HCT116 (cell line): ENCODE measurements at regions not wholly inside any gene's neighbourhood (a gene's known extent, or its start where the extent isn't known, plus 50 kb on each side); places are given as distances from the start of the nearest gene placed in this dataset.

Source experiments
- ATAC-seq: fragments of 200-7000 bp; cut with Tn5 transposase; 2 replicates; pipeline ENCODE4 v1.9.1; 2020; ENCODE audit warnings: mild to moderate bottlenecking, moderate library complexity
- BruUV-seq: library from RNA; stranded (reverse); fragments of 400-500 nt; replicated peaks from 2 replicates; lab custom pipeline; 2021; lab: Mats Ljungman, UMichigan
- CTCF ChIA-PET: fragments of 300-600 bp; sonication (Branson Sonifier 250); formaldehyde crosslinking; loops from one replicate; lab custom pipeline; 2021; ENCODE audit warnings: antibody characterized with exemption; lab: Charles Lee
- POLR2A ChIA-PET: fragments of 300-600, 350-600 bp; sonication (Branson Sonifier 250); formaldehyde crosslinking; loops from one replicate; lab custom pipeline; 2021; ENCODE audit warnings: antibody characterized with exemption; lab: Charles Lee
- RAD21 ChIA-PET, 2 experiments: fragments of 300-600 bp; sonication (Branson Sonifier 250); formaldehyde crosslinking; loops; one replicate each; lab custom pipeline; 2023; ENCODE audit warnings: low total read pairs in 2 of 2; ENCODE audit not compliant: uncharacterized antibody in 2 of 2, unreplicated experiment in 2 of 2, low non-redundant PET in 1 of 2; lab: Charles Lee
- DNase-seq: peaks from one replicate; pipeline ENCODE4 v3.0.0-alpha.2; 2010; ENCODE audit warnings: low read depth, low spot score
- H2AFZ ChIP-seq: fragments of 200-600 bp; shearing (Covaris generic), sonication (generic); 2 replicates; pipeline ENCODE4 v1.6.1; 2017; ENCODE audit warnings: low read depth, mixed run types, mixed read lengths, antibody characterized with exemption, low read length; ENCODE audit not compliant: poor library complexity, severe bottlenecking
- H3K27ac ChIP-seq: 2 replicates; pipeline ENCODE4 v1.5.1; 2012; ENCODE audit warnings: low read depth, low read length
- H3K27me3 ChIP-seq: fragments of 200-600 bp; sonication (generic); 2 replicates; pipeline ENCODE4 v1.6.1; 2016; ENCODE audit warnings: mixed run types, low read length, mixed read lengths; ENCODE audit not compliant: insufficient read depth
- H3K36me3 ChIP-seq, 2 experiments: fragments of 200-500 bp in 1 of 2; fragments of 200-600 bp in 1 of 2; sonication (Bioruptor generic) in 1 of 2; sonication (generic) in 1 of 2; 2 replicates each; pipeline versions ENCODE4 v1.5.1 to v1.6.1; 2014 to 2016; ENCODE audit warnings: low read length in 2 of 2, inconsistent platforms in 1 of 2, mixed read lengths in 1 of 2, mixed run types in 1 of 2; ENCODE audit not compliant: insufficient read depth in 2 of 2, control insufficient read depth in 1 of 2
- H3K4me1 ChIP-seq, 2 experiments: fragments of 200-600 bp in 1 of 2; sonication (generic) in 1 of 2; 2 replicates each; pipeline versions ENCODE4 v1.5.1 to v1.6.1; 2012 to 2017; ENCODE audit warnings: low read length in 2 of 2, inconsistent platforms in 1 of 2, mild to moderate bottlenecking in 1 of 2, mixed read lengths in 1 of 2, mixed run types in 1 of 2, moderate library complexity in 1 of 2; ENCODE audit not compliant: insufficient read depth in 2 of 2, control insufficient read depth in 1 of 2
- H3K4me2 ChIP-seq: fragments of 200-600 bp; sonication (generic); 2 replicates; pipeline ENCODE4 v1.6.1; 2017; ENCODE audit warnings: mixed run types, low read length, mixed read lengths
- H3K4me3 ChIP-seq, 2 experiments: fragments of 200-600 bp in 1 of 2; sonication (generic) in 1 of 2; replicated peaks in 1 of 2; 2 replicates each; pipeline ENCODE4 v1.5.1; 2011 to 2016; ENCODE audit warnings: low read length in 2 of 2, control low read depth in 1 of 2, low read depth in 1 of 2, mild to moderate bottlenecking in 1 of 2, mixed read lengths in 1 of 2, mixed run types in 1 of 2
- H3K79me2 ChIP-seq: fragments of 200-600 bp; sonication (generic); 2 replicates; pipeline ENCODE4 v1.6.1; 2017; ENCODE audit warnings: mild to moderate bottlenecking, mixed run types, low read length, moderate library complexity, mixed read lengths; ENCODE audit not compliant: insufficient read depth
- H3K9ac ChIP-seq: fragments of 200-600 bp; sonication (generic); 2 replicates; pipeline ENCODE4 v1.6.1; 2016; ENCODE audit warnings: low read length, mixed read lengths
- H3K9me2 ChIP-seq: fragments of 200-600 bp; sonication (generic), shearing (Covaris generic); 2 replicates; pipeline ENCODE4 v1.6.1; 2017; ENCODE audit warnings: mixed run types, mild to moderate bottlenecking, moderate library complexity; ENCODE audit not compliant: insufficient read depth
- H3K9me3 ChIP-seq, 2 experiments: fragments of 200-500 bp in 1 of 2; fragments of 200-600 bp in 1 of 2; sonication (Bioruptor generic) in 1 of 2; sonication (generic) in 1 of 2; 2 replicates each; pipeline ENCODE4 v1.6.1; 2014 to 2017; ENCODE audit warnings: low read length in 2 of 2, mixed read lengths in 2 of 2, inconsistent platforms in 1 of 2, low read depth in 1 of 2, mild to moderate bottlenecking in 1 of 2, mixed run types in 1 of 2, moderate library complexity in 1 of 2; ENCODE audit not compliant: control insufficient read depth in 1 of 2, insufficient read depth in 1 of 2
- H4K20me1 ChIP-seq: fragments of 200-600 bp; sonication (generic), shearing (Covaris generic); 2 replicates; pipeline ENCODE4 v1.6.1; 2017; ENCODE audit warnings: mixed run types, mild to moderate bottlenecking, moderate library complexity; ENCODE audit not compliant: insufficient read depth
- ATF3 ChIP-seq: IDR thresholded peaks from 2 replicates; pipeline ENCODE4 v1.6.1; 2012
- CBX3 ChIP-seq: IDR thresholded peaks from 2 replicates; pipeline ENCODE4 v1.6.1; 2012; ENCODE audit warnings: low read depth
- CEBPB ChIP-seq: IDR thresholded peaks from 2 replicates; pipeline ENCODE4 v1.6.1; 2012; ENCODE audit warnings: low read depth
- ELF1 ChIP-seq: IDR thresholded peaks from 2 replicates; pipeline ENCODE4 v1.6.1; 2012; ENCODE audit warnings: low read depth, borderline replicate concordance
- EZH2phosphoT487 ChIP-seq: fragments of 200-600 bp; IDR thresholded peaks from 2 replicates; pipeline ENCODE4 v1.6.1; 2018; ENCODE audit warnings: antibody characterized with exemption, borderline replicate concordance
- FOSL1 ChIP-seq: IDR thresholded peaks from 2 replicates; pipeline ENCODE4 v1.6.1; 2012; ENCODE audit warnings: low read depth
- JUND ChIP-seq: IDR thresholded peaks from 2 replicates; pipeline ENCODE4 v1.6.1; 2012
- MAX ChIP-seq: IDR thresholded peaks from 2 replicates; pipeline ENCODE4 v1.6.1; 2012
- POLR2A ChIP-seq: IDR thresholded peaks from 2 replicates; pipeline ENCODE4 v1.7.0; 2011; ENCODE audit warnings: borderline replicate concordance; ENCODE audit not compliant: insufficient read depth, insufficient read length; ENCODE audit errors: extremely low read depth
- POLR2AphosphoS5 ChIP-seq: IDR thresholded peaks from 2 replicates; pipeline ENCODE4 v1.6.1; 2011; ENCODE audit warnings: mild to moderate bottlenecking, low read depth, low read length, moderate library complexity
- RAD21 ChIP-seq: IDR thresholded peaks from 2 replicates; pipeline ENCODE4 v1.6.1; 2012; ENCODE audit warnings: low read depth, mild to moderate bottlenecking
- REST ChIP-seq: IDR thresholded peaks from 2 replicates; pipeline ENCODE4 v1.6.1; 2012; ENCODE audit warnings: low read depth
- SIN3A ChIP-seq: IDR thresholded peaks from 2 replicates; pipeline ENCODE4 v1.6.1; 2012; ENCODE audit warnings: low read depth
- SP1 ChIP-seq: IDR thresholded peaks from 2 replicates; pipeline ENCODE4 v1.6.1; 2012; ENCODE audit warnings: low read depth
- SRF ChIP-seq: IDR thresholded peaks from 2 replicates; pipeline ENCODE4 v1.6.1; 2012; ENCODE audit warnings: low read depth
- TCF7L2 ChIP-seq: IDR thresholded peaks from 2 replicates; pipeline ENCODE4 v1.7.0; 2011; ENCODE audit warnings: borderline replicate concordance, inconsistent platforms; ENCODE audit not compliant: insufficient read depth, insufficient read length; ENCODE audit errors: extremely low read depth
- YY1 ChIP-seq: IDR thresholded peaks from 2 replicates; pipeline ENCODE4 v1.6.1; 2011; ENCODE audit warnings: low read length, low read depth, moderate library complexity, mild to moderate bottlenecking; ENCODE audit not compliant: insufficient replicate concordance; ENCODE audit errors: extremely low read depth
- ZFX ChIP-seq: fragments of 450-650 bp; IDR thresholded peaks from 2 replicates; pipeline ENCODE4 v1.6.1; 2017
- ZNF274 ChIP-seq: fragments of 200-500 bp; sonication (Bioruptor generic); IDR thresholded peaks from 2 replicates; pipeline ENCODE4 v1.6.1; 2014; ENCODE audit warnings: mild to moderate bottlenecking, low read depth, low read length, inconsistent platforms
- intact Hi-C: fragments of 100-400 bp; cut with micrococcal nuclease; formaldehyde crosslinking; loops from 2 replicates; pipeline ENCODE4 v1.10.0; 2022

- H3K4me1 ChIP-seq, result peaks cover 0 to 3% of the 10 kb centered on the region in 2 experiments; a peak in 1 of 4 replicates
- no peak for TF ChIP-seq JUND
- TF ChIP-seq FOSL1, result no peak
- TF ChIP-seq ATF3, result no peak
- no peak for TF ChIP-seq POLR2A
- no peak for TF ChIP-seq SIN3A
- TF ChIP-seq ZNF274, result no peak
- no peak for TF ChIP-seq SP1
- no peak for TF ChIP-seq MAX
- no peak for TF ChIP-seq EZH2phosphoT487
- no peak for TF ChIP-seq REST
- TF ChIP-seq SRF, result no peak
- TF ChIP-seq CEBPB, result no peak
- no peak for TF ChIP-seq TCF7L2
- TF ChIP-seq YY1, result no peak
- TF ChIP-seq ZFX, result no peak
- TF ChIP-seq CBX3, result no peak
- TF ChIP-seq POLR2AphosphoS5, result no peak
- no peak for TF ChIP-seq ELF1
- no peak for TF ChIP-seq RAD21
- TF ChIP-seq, all 23 proteins: peak for 0
- H2AFZ ChIP-seq, result no peak overlapping the region
- ChIA-PET POLR2A (no interaction called here), CTCF (no interaction called here), RAD21 (no interaction called here)
- H3K27me3 ChIP-seq, result no peaks in the 10 kb centered on the region
- H3K4me2 ChIP-seq, result no peak overlapping the region
- no peaks in the 10 kb centered on the region for H3K9me2 ChIP-seq
- no peaks in the 10 kb centered on the region for H3K9me3 ChIP-seq
- intact Hi-C loops, result no loop called here
- no peak overlapping the region for H3K9ac ChIP-seq
- no peaks in the 10 kb centered on the region for H3K36me3 ChIP-seq
- no peak overlapping the region for H3K27ac ChIP-seq
- H3K79me2 ChIP-seq, result no peaks in the 10 kb centered on the region
- BruUV-seq, result no TSS peak
- no peak overlapping the region for H3K4me3 ChIP-seq
- no peaks in the 10 kb centered on the region for H4K20me1 ChIP-seq
- DNase-seq (no peak), ATAC-seq (no peak)
These were observed 89.9 kb upstream of the JAZF1 start for GRCh38 chr7:28270536-28270935.
